Fibroblast of the aortic adventitia (primary cell): ENCODE measurements at regions not wholly inside any gene's neighbourhood (a gene's known extent, or its start where the extent isn't known, plus 50 kb on each side); places are given as distances from the start of the nearest gene placed in this dataset.
"Not testable (repeated sequence)": the region's sequence is repeated elsewhere in the genome, so short reads cannot be mapped to it uniquely, and the experiment has no call there.

Experiments used
- DNase-seq: peaks from one replicate; pipeline ENCODE4 v3.0.0-alpha.2; 2010; ENCODE audit warnings: low read depth
- H3K4me3 ChIP-seq: 2 replicates; pipeline ENCODE4 v1.5.1; 2011; ENCODE audit warnings: low read depth, mild to moderate bottlenecking, control low read depth, low read length, moderate library complexity
- TF ChIP-seq, protein P1 (sequence below): IDR thresholded peaks from 2 replicates; pipeline ENCODE4 v1.5.1; 2011; ENCODE audit warnings: mild to moderate bottlenecking, low read length, control low read depth, inconsistent platforms; ENCODE audit not compliant: insufficient read depth

- no peak overlapping the region for H3K4me3 ChIP-seq
- TF ChIP-seq, protein P1, sequence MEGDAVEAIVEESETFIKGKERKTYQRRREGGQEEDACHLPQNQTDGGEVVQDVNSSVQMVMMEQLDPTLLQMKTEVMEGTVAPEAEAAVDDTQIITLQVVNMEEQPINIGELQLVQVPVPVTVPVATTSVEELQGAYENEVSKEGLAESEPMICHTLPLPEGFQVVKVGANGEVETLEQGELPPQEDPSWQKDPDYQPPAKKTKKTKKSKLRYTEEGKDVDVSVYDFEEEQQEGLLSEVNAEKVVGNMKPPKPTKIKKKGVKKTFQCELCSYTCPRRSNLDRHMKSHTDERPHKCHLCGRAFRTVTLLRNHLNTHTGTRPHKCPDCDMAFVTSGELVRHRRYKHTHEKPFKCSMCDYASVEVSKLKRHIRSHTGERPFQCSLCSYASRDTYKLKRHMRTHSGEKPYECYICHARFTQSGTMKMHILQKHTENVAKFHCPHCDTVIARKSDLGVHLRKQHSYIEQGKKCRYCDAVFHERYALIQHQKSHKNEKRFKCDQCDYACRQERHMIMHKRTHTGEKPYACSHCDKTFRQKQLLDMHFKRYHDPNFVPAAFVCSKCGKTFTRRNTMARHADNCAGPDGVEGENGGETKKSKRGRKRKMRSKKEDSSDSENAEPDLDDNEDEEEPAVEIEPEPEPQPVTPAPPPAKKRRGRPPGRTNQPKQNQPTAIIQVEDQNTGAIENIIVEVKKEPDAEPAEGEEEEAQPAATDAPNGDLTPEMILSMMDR = no peak
- DNase-seq = no peak
Measured at GRCh38 chr17:31726980-31727427, 132.0 kb downstream of the COPRS start.

GRCh38 chr17:31724619-31725018, 134.4 kb downstream of the COPRS start:
- DNase-seq = no peak
- TF ChIP-seq, protein P1 = no peak
- no peak overlapping the region for H3K4me3 ChIP-seq

DNA sequence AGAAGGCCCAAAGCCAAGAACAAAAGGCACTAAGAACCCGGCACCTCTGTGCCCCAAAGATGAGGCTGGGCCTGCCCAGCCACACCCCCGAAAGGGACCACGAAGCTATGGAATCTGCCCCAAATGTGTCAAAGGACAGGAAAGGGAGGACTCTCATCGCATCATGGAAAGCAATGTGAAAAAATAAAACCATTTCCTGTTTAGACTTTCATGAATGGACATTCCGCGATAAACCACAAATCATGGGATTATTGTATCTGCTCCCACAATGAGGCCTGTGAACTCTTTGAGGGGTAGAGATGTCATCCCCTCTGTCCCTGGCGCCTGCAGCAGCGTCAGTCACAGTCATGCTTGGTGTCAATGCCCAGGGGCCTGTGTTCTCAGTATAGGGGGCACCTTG, 135.0 kb downstream of the COPRS start:
- DNase-seq = no peak
- TF ChIP-seq, protein P1 = no peak
- H3K4me3 ChIP-seq = no peak overlapping the region

- TF ChIP-seq, protein P1 = no peak
- H3K4me3 ChIP-seq = no peak overlapping the region
- no peak for DNase-seq
Measured at GRCh38 chr17:31722251-31723056, 136.6 kb downstream of the COPRS start.

GRCh38 chr17:31721291-31722025, 137.6 kb downstream of the COPRS start:
- H3K4me3 ChIP-seq = no peak overlapping the region
- TF ChIP-seq, protein P1 = no peak
- no peak for DNase-seq

DNA sequence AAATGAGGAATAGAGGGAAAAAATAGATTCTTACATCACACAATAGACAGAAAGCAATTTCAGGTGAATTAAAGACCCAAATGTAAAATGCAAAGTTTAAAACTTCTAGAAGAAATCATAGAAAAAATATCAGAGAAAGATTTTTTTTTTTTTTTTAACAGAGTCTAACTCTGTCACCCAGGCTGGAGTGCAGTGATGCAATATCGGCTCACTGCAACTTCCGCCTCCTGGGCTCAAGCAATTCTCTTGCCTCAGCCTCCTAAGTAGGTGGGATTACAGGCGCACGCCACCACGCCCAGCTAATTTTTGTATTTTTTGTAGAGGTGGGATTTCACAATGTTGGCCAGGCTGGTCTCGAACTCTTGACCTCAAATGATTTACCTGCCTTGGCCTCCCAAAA, 141.8 kb downstream of the COPRS start:
- H3K4me3 ChIP-seq, DNase-seq: not testable (repeated sequence)

DNA sequence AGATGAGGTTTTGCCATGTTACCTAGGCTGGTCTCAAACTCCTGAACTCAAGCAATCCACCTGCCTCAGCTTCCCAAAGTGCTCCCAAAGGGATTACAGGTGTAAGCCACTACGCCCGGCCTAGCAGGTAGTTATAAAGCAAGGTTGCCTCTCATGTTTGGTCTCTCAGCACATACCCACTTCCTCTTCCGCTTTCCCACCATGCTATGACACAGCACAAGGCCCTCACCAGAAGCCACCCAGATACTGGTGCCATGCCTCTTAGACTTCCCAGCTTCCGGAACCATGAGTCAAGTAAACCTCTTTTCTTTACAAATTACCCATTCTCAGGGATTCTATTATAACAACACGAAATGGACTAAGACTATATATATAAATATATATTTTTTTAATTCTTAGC, 143.6 kb downstream of the COPRS start:
- TF ChIP-seq, protein P1 = no peak
- H3K4me3 ChIP-seq = no peak overlapping the region
- no peak for DNase-seq
